ENCODE measurements at regions not wholly inside any gene's neighbourhood (a gene's known extent, or its start where the extent isn't known, plus 50 kb on each side); places are given as distances from the start of the nearest gene placed in this dataset.

DNA sequence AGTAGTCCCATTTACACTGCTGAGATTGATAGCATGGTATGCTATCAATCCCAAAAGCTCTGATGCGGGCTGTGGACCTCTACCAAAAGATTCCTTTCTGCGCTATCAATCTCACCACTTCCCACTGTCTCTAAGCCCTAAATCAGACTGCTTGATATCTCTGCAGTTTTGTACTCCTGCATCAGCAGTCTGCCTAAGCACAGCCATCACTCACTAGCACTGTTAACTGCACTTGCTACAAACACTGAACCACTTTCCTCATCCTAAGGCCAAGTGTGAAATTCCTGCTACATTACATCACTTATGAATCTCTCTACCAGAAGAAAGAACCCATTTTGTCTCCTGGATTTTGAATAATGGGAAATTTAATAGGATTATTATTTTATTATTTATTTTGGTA, 237.0 kb downstream of the HNMT start:
- no peak for TF ChIP-seq EZH2 (IDR thresholded peaks at IDR 0.05; ENCODE audit: insufficient read depth, low read length)
- TF ChIP-seq, protein P1, sequence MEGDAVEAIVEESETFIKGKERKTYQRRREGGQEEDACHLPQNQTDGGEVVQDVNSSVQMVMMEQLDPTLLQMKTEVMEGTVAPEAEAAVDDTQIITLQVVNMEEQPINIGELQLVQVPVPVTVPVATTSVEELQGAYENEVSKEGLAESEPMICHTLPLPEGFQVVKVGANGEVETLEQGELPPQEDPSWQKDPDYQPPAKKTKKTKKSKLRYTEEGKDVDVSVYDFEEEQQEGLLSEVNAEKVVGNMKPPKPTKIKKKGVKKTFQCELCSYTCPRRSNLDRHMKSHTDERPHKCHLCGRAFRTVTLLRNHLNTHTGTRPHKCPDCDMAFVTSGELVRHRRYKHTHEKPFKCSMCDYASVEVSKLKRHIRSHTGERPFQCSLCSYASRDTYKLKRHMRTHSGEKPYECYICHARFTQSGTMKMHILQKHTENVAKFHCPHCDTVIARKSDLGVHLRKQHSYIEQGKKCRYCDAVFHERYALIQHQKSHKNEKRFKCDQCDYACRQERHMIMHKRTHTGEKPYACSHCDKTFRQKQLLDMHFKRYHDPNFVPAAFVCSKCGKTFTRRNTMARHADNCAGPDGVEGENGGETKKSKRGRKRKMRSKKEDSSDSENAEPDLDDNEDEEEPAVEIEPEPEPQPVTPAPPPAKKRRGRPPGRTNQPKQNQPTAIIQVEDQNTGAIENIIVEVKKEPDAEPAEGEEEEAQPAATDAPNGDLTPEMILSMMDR (IDR thresholded peaks at IDR 0.05; ENCODE audit: insufficient read depth, low read depth, low read length): no peak
